ENCODE measurements at regions not wholly inside any gene's neighbourhood (a gene's known extent, or its start where the extent isn't known, plus 50 kb on each side); places are given as distances from the start of the nearest gene placed in this dataset.

GRCh38 chr1:208425096-208425495 lies 180.9 kb upstream of the PLXNA2 start:
- Histone ChIP-seq H3K27me3 (replicated peaks; ENCODE audit: control insufficient read depth, insufficient read depth, low read length) (0 out of 2 replicates have a peak, but pooled peaks cover 1% of the 10 kb centered on the region), H3K36me3 (ENCODE audit: control insufficient read depth, insufficient read depth, low read length) (no peaks in the 10 kb centered on the region), H3K4me1 (no peaks in the 10 kb centered on the region), H3K4me3 (ENCODE audit: low read depth, low read length) (no peak overlapping the region), H3K9me3 (no peaks in the 10 kb centered on the region; the same call in 1 of the 2 replicates)
- BruUV-seq (replicated peaks), result no TSS peak
- no peak overlapping the region for H3K27ac Mint-ChIP-seq (ENCODE audit: unreplicated experiment)
- POLR2A ChIA-PET, result no interaction called here
- TF ChIP-seq CTCF (IDR thresholded peaks at IDR 0.05; ENCODE audit: insufficient read depth in 1 of 2, low read depth in 1 of 2, low read length in 1 of 2, severe bottlenecking in 1 of 2, unreplicated experiment in 1 of 2), result no peak
- H3K4me1 Mint-ChIP-seq (ENCODE audit: low read depth, unreplicated experiment), result no peaks in the 10 kb centered on the region
- no peak overlapping the region for H3K4me3 Mint-ChIP-seq (ENCODE audit: unreplicated experiment)
- CTCF ChIA-PET, result no interaction called here
- no peak for DNase-seq
- peaks cover 9% of the 10 kb centered on the region for H3K27me3 Mint-ChIP-seq (ENCODE audit: insufficient read depth, unreplicated experiment)
- no peaks in the 10 kb centered on the region for H3K36me3 Mint-ChIP-seq (ENCODE audit: insufficient read depth, unreplicated experiment)
- no peaks in the 10 kb centered on the region for H3K9me3 Mint-ChIP-seq (ENCODE audit: unreplicated experiment)
- intact Hi-C loops (cut with micrococcal nuclease; ENCODE audit: unreplicated experiment), result no loop called here

GRCh38 chr1:208430220-208430619 lies 186.0 kb upstream of the PLXNA2 start:
- Histone ChIP-seq H3K4me3 (ENCODE audit: low read depth, low read length) (no peak overlapping the region), H3K27me3 (replicated peaks; ENCODE audit: control insufficient read depth, insufficient read depth, low read length) (no peaks in the 10 kb centered on the region), H3K9me3 (no peaks in the 10 kb centered on the region), H3K4me1 (no peaks in the 10 kb centered on the region), H3K36me3 (ENCODE audit: control insufficient read depth, insufficient read depth, low read length) (no peaks in the 10 kb centered on the region)
- Mint-ChIP-seq H3K4me1 (ENCODE audit: low read depth, unreplicated experiment) (no peaks in the 10 kb centered on the region), H3K27me3 (ENCODE audit: insufficient read depth, unreplicated experiment) (peaks cover 17% of the 10 kb centered on the region), H3K27ac (ENCODE audit: unreplicated experiment) (no peak overlapping the region), H3K36me3 (ENCODE audit: insufficient read depth, unreplicated experiment) (no peaks in the 10 kb centered on the region), H3K9me3 (ENCODE audit: unreplicated experiment) (no peaks in the 10 kb centered on the region), H3K4me3 (ENCODE audit: unreplicated experiment) (no peak overlapping the region)
- ChIA-PET CTCF (no interaction called here), POLR2A (no interaction called here)
- BruUV-seq (replicated peaks), result no TSS peak
- TF ChIP-seq CTCF (IDR thresholded peaks at IDR 0.05; ENCODE audit: insufficient read depth in 1 of 2, low read depth in 1 of 2, low read length in 1 of 2, severe bottlenecking in 1 of 2, unreplicated experiment in 1 of 2), result no peak
- intact Hi-C loops (cut with micrococcal nuclease; ENCODE audit: unreplicated experiment), result no loop called here
- no peak for DNase-seq

GRCh38 chr1:208431721-208432120 lies 187.5 kb upstream of the PLXNA2 start:
- H3K4me3 ChIP-seq (ENCODE audit: low read depth, low read length), result no peak overlapping the region
- Mint-ChIP-seq H3K4me1 (ENCODE audit: low read depth, unreplicated experiment) (no peaks in the 10 kb centered on the region), H3K36me3 (ENCODE audit: insufficient read depth, unreplicated experiment) (no peaks in the 10 kb centered on the region), H3K27ac (ENCODE audit: unreplicated experiment) (no peak overlapping the region), H3K27me3 (ENCODE audit: insufficient read depth, unreplicated experiment) (peaks cover 17% of the 10 kb centered on the region), H3K4me3 (ENCODE audit: unreplicated experiment) (no peak overlapping the region), H3K9me3 (ENCODE audit: unreplicated experiment) (no peaks in the 10 kb centered on the region)
- H3K27me3 ChIP-seq (replicated peaks; ENCODE audit: control insufficient read depth, insufficient read depth, low read length), result no peaks in the 10 kb centered on the region
- ChIA-PET CTCF (no interaction called here), POLR2A (no interaction called here)
- no peaks in the 10 kb centered on the region for H3K9me3 ChIP-seq
- H3K36me3 ChIP-seq (ENCODE audit: control insufficient read depth, insufficient read depth, low read length), result no peaks in the 10 kb centered on the region
- H3K4me1 ChIP-seq, result no peaks in the 10 kb centered on the region
- intact Hi-C loops (cut with micrococcal nuclease; ENCODE audit: unreplicated experiment), result no loop called here
- DNase-seq, result no peak
- no TSS peak for BruUV-seq (replicated peaks)
- no peak for TF ChIP-seq CTCF (IDR thresholded peaks at IDR 0.05; ENCODE audit: insufficient read depth in 1 of 2, low read depth in 1 of 2, low read length in 1 of 2, severe bottlenecking in 1 of 2, unreplicated experiment in 1 of 2)

Measured in Caco-2 (cell line).